Vagina (tissue), 2 donors: ENCODE measurements at regions not wholly inside any gene's neighbourhood (a gene's known extent, or its start where the extent isn't known, plus 50 kb on each side); places are given as distances from the start of the nearest gene placed in this dataset.

Source experiments
- CTCF ChIP-seq, 3 experiments: fragments of 450-650 bp in 2 of 3; fragments of 200-600 bp in 1 of 3; sonication (generic) in 1 of 3; IDR thresholded peaks; one replicate each; pipeline ENCODE4 v1.5.1; 2017 to 2019; ENCODE audit warnings: antibody characterized with exemption in 3 of 3, mild to moderate bottlenecking in 2 of 3, moderate library complexity in 2 of 3
- POLR2A ChIP-seq, 2 donors: fragments of 450-650 bp; IDR thresholded peaks; one replicate each; pipeline ENCODE4 v1.6.1; 2017; ENCODE audit warnings: antibody characterized with exemption in 2 of 2, mild to moderate bottlenecking in 2 of 2, moderate library complexity in 2 of 2
- POLR2AphosphoS5 ChIP-seq, 2 donors: sonication (generic); formaldehyde crosslinking; IDR thresholded peaks; one replicate each; pipeline ENCODE4 v1.9.0; 2017; ENCODE audit warnings: antibody characterized with exemption in 2 of 2, mild to moderate bottlenecking in 2 of 2, low read depth in 1 of 2; ENCODE audit not compliant: insufficient read depth in 1 of 2

GRCh38 chr1:70899735-70900134 is 147.9 kb downstream of the PTGER3 start:
- no peak for TF ChIP-seq CTCF (IDR thresholded peaks at IDR 0.05)
- TF ChIP-seq POLR2A (IDR thresholded peaks at IDR 0.05), result no peak
- no peak for TF ChIP-seq POLR2AphosphoS5 (IDR thresholded peaks at IDR 0.05; ENCODE audit: insufficient read depth in 1 of 2, low read depth in 1 of 2)
